Stomach (tissue), 4 donors: ENCODE measurements at regions not wholly inside any gene's neighbourhood (a gene's known extent, or its start where the extent isn't known, plus 50 kb on each side); places are given as distances from the start of the nearest gene placed in this dataset.

Source experiments
- EP300 ChIP-seq: sonication (generic); formaldehyde crosslinking; IDR thresholded peaks from one replicate; pipeline ENCODE4 v1.6.1; 2017; ENCODE audit warnings: antibody characterized with exemption
- POLR2A ChIP-seq, 4 donors: fragments of 450-650 bp; IDR thresholded peaks; one replicate each; pipeline ENCODE4 v1.6.1; 2016; ENCODE audit warnings: antibody characterized with exemption in 4 of 4, control low read depth in 2 of 4, mild to moderate bottlenecking in 1 of 4, moderate library complexity in 1 of 4
- POLR2AphosphoS5 ChIP-seq, 3 donors: sonication (generic); formaldehyde crosslinking; IDR thresholded peaks; one replicate each; pipeline ENCODE4 v1.6.1; 2016; ENCODE audit warnings: antibody characterized with exemption in 3 of 3
- TF ChIP-seq, protein P1 (sequence below), 7 experiments: fragments of 450-650 bp in 4 of 7; fragments of 200-600 bp in 3 of 7; sonication (generic) in 3 of 7; IDR thresholded peaks; one replicate each; pipeline ENCODE4 v1.5.1; 2016 to 2019; ENCODE audit warnings: antibody characterized with exemption in 7 of 7, control low read depth in 2 of 7, mild to moderate bottlenecking in 1 of 7

DNA sequence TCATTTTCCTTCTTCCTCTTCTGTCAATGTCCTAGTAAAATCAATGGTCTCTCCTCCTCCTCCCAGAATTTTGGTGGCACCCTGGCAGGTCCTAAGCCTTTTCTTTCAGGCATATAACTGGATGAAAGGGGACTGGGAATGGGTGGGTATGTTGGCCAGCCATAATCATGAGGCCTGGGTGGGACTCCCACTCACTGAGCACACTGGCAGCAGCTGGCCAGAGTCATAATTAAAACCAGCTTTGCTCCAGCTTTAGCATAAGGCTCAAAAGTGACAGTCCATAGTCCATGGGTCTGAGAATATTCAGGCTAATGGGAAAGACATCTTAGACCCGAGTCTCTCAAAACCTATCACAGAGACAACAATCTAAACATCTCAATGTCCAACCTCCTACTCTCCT, 190.0 kb upstream of the BTBD3 start:
- TF ChIP-seq, protein P1, sequence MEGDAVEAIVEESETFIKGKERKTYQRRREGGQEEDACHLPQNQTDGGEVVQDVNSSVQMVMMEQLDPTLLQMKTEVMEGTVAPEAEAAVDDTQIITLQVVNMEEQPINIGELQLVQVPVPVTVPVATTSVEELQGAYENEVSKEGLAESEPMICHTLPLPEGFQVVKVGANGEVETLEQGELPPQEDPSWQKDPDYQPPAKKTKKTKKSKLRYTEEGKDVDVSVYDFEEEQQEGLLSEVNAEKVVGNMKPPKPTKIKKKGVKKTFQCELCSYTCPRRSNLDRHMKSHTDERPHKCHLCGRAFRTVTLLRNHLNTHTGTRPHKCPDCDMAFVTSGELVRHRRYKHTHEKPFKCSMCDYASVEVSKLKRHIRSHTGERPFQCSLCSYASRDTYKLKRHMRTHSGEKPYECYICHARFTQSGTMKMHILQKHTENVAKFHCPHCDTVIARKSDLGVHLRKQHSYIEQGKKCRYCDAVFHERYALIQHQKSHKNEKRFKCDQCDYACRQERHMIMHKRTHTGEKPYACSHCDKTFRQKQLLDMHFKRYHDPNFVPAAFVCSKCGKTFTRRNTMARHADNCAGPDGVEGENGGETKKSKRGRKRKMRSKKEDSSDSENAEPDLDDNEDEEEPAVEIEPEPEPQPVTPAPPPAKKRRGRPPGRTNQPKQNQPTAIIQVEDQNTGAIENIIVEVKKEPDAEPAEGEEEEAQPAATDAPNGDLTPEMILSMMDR (IDR thresholded peaks at IDR 0.05), result no peak
- no peak for TF ChIP-seq POLR2A (IDR thresholded peaks at IDR 0.05)
- no peak for TF ChIP-seq EP300
- no peak for TF ChIP-seq POLR2AphosphoS5 (IDR thresholded peaks at IDR 0.05)
